GM21367 (cell line): ENCODE measurements at regions not wholly inside any gene's neighbourhood (a gene's known extent, or its start where the extent isn't known, plus 50 kb on each side); places are given as distances from the start of the nearest gene placed in this dataset.

ENCODE experiments used
- ATAC-seq: cut with Tn5 transposase; IDR thresholded peaks from one replicate; pipeline ENCODE4 v1.9.1; 2021; ENCODE audit not compliant: unreplicated experiment

DNA sequence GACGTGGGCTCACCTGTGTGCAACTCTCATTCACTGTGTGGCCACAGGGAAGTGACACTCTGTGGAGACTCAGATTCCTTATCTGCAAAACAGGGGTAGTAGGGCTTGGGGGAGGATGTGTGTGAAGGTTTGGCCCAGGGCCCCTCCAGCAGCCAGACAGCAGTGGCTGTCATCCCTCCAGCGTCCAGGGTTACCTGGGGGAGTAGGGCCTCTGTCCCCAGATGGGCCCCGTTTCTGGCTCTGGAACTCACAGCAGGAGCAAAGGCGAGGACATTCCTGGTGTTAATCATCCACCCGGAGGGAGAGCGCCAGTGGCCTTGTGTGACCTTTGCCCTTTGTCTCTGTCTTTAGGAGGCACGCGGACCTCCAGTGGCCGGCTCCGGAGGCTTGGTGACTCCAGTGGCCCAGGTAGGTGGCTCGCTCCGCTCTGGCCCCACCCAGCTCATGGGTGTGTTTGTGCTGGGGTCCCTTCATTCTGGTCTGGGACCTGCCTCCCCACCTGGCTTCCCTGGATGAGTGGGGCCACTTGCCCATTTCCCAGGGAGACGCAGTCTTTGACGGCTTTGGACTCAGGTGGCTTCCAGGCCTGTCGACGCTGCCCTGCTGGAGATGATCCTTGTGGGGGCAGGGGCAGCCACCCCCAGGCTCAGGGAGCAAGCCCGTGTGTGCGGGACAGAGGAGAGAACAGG is 166.2 kb downstream of the SEC14L1 start:
- ATAC-seq: no peak

DNA sequence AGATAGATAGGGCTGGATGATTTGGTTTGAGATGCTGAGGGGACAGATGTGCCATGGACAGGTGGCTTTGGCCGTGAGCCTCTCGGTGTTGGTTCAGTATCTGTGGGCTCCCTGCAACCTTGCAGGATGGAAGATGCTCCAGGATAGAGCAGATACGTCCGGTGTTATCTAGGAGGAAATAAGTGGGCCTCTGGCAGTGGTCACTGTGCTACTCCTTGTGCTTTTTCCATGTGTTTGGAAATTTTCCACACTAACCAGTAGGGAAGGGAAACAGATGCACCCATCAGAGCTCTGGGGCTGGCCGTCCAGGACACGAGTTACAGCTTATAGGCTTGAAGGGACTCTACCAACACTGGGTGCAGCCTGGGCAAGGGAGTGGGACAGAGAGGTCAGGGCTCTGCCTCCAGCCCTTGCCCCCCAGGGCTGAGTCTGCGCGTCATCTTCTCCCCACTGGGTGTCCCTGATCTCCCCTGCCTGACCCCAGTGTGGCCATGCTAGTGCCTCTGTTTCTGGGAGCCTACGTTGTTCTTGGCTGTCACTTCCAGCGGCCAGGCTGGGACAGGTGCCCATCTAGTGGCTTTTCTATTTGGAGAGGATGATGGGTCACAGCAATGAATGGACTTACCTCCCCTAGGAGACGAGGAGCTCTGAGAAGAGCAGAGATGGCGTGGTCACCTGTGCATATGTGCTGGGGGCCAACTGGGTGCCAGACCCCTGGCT is 166.9 kb downstream of the SEC14L1 start:
- no peak for ATAC-seq

DNA sequence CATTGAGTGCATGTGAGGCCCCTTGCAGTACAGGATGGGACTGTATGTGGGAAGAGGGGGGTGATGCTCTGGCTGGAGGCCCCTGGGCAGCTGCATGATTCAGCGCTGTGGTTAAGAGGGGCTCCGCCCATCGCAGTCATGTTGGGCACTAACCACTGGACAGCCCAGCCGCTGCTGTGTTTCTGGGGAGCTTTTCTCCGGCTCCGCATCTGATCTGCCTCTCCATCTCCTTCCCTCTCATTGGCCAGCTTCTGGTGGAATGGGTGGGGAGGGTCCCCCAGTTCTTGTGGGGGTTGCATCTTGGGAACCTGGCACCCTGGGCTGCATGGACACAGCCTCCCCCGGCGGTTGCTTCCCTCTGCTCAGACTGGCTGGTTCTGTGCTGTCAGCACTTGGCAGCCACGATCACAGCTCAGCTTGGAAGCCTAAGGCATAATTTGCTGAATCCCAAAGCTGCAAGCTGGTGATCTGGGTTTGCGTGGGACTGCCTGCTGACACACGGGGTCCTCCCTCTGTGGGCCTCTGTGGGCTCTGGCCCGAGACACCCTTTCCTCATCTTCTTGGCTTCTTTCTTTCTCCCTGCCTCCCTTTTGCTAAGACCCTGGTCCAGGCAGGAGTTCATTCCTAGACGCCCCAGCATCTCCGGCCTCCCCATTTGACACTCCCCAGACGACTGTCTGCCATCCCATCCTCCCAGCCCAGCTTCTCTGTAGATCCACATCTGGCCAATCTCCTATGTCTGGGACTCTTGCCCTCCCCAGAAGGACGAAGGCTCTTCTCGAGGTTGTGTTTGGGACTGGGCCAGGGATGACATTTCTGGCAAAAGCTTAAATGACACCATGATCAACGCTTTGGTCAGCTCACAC is 168.3 kb downstream of the SEC14L1 start:
- ATAC-seq: no peak

DNA sequence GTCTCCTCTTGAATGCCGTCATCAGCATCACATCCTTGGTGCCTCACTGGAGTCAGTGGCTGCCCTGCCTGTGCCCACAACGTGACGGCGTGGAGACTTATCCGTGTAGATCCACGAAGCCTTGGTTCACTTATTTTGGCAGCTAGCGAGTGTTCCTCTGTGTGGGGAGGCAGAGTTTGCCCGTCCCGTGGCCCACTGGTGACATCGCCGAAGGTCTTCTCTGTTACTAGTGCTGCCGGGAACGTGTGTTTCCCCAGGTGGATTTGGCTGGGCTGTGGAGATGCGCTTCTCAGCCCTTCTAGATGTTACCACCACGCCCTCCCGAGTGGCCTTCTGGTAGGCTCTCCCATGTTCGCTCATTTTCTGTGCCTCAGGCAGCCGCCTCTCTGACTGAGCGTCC is 169.6 kb downstream of the SEC14L1 start:
- ATAC-seq: no peak

DNA sequence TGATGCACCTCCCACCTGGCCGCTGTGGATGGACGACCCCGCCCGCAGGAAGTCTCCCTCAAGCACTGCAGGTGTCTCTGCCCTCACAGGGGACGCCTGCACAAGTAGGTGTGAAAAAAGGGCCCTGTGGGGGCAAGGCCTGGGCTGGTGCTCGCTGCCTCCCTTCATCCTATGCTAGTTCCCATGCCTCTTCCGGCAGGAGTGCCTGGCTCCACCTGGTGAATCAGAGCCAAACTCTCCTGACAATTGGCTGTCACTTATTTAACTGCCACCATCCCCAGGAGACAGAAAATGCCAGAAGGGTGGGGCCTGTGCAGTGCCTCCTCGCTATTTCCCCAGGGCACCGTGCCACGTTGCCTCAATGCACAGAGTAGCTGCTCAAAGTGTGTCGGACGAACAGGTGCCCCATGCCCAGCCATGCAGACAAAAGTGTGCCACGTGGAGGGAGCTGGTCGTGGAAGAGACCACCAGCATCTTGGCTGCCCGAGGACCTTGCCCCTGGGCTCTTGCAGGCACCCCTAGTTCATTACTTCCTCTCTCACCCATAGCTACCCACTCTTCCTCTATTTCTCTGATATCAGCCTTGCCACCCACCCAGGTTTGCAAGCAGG is 170.7 kb downstream of the SEC14L1 start:
- no peak for ATAC-seq

DNA sequence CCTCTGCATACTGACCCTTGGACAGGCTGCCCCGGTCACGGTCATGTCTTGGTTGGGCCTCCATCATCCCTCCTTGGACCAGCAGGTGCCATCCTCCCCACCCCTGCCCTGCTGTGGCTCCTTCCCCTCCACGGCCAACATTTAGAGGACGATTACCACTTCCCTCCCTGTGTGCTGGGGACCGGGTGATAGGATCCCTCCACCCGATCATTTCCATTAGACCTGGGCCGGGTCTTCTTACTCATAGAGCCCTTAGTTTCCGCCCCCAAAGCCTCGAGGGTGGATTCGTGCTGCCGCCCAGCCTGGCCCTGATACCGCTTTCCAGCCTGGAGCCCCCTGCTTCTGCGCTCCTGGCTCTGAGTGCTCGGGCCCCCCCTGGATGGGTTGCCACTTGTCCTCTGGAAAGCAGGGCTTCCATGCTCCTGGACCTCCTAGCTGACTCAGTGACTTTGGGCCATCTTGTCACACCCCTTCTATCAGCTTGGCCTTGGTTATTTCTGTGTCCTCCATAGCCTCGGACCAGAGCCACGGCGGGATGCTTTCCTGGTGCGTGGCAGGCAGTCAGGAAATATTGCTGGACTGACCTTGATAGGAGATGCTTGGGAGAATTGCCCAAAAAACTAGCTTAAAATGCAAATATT is 171.4 kb downstream of the SEC14L1 start:
- ATAC-seq: no peak

DNA sequence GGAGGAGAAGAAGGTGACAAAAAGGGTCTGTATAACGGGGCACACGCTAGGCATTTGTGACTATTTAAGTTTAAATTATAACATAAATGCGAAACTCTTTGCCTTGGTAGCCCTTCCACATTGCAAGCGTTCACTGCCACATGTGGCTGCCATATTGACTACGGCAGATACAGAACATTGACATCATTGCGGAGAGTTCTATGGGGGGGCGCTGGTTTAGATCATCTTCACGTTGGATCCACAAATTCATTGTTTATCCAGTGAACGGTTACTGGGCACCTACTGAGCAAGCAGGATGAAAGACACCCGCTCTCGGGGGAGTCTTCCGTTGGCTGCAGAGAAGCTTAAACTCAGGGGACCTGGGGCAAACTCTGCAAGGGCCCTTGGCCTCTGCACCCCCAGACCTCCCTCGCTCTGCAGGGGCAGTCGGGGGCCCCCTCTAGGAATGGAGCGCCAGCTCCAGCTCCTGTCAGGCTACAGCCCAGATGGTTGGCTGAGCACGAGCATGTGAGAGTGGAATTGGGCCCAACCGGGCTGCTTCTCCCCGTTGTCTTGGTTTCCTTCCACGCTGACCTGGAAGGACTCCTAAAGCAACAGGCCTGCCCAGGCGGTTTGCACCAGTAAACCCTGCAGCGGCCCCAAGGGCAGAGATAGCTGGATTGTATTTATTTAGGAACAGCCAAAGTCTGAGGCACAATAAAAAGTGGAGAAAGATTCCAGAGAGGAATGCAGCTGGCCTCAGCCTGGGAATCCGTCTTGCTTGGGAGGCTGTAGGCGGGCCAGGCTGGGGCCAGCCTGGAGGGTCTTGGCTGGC is 172.2 kb downstream of the SEC14L1 start:
- no peak for ATAC-seq

DNA sequence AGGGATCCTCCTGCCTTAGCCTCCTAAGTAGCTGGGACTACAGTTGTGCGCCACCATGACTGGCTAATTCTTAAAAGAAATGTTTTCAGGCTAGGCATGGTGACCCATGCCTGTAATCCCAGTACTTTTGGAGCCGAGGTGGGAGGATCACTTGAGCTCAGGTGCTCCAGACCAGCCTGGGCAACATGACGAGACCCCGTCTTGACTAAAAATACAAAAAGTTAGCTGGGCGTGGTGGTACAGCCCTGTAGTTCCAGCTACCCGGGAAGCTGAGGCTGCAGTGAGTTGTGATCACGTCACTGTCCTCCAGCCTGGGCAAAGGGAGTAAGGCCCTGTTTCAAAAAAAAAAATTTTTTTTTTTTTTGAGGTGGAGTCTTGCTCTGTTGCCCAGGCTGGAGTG is 173.1 kb downstream of the SEC14L1 start:
- ATAC-seq: no peak

DNA sequence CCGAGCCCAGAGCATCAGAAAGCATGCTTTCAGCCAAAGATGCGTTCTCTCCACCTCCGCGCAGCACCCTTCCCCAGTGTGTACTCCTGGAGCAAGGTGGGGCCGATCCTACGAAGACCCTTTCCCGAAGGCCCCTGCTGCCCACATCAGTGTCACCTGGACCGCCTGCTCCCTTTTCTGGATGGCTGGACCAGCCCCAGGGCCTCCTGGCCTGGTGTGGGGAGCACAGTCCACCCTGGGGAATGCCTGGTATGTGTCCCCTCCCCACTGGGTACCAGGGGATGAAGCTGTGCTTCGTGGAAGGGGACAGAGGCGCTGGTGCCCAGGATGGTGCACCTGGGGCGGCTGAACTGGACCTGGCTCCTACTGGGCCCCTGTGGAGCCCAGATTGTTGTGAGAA is 173.8 kb downstream of the SEC14L1 start:
- no peak for ATAC-seq

DNA sequence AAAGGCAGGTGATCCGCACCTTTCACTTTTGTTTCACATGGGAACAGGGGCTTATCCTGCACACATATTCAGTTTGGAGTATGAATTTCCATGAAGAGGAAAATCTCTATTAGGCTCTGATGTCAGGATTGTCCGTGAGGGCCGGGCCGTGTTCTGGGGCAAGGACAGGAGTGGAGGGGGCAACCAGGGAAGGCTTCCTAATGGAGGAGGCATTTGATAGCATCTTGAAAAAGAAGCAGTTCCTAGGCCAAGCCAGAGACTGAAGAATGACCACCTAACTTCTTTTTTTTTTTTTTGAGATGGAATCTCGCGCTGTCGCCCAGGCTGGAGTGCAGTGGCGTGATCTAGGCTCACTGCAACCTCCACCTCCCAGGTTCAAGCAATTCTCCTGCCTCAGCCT is 174.2 kb downstream of the SEC14L1 start:
- no peak for ATAC-seq

DNA sequence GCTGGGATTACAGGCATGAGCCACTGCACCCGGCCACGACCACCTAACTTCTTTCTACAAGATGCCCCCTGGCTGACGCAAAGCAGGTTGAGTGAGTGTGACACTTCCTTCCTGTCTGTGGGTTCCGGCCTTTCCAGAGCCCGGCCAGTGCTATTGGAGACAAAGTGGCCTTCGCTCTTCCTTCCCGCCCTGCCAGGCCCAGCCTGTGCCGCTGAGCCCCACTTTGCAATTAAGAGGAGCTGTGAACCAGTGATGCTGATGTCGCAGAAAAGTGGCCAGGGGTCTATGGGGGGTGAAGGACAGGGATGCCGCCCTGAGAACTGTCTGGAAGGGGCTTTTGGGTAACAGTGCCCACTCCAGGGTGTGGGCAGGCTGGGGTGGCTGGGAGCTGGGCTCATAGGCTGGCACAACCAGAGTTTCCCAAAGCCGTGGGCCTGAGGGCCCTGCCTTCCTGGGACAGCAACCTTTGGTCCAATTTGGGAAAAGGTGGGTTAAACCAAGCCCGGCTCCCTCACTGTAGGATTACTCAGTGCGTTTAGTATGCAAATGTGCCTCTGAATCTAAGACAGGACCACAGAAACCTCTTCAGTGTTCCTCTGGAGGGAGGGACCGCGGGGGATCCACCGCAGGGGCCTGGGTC is 174.9 kb downstream of the SEC14L1 start:
- ATAC-seq: no peak

DNA sequence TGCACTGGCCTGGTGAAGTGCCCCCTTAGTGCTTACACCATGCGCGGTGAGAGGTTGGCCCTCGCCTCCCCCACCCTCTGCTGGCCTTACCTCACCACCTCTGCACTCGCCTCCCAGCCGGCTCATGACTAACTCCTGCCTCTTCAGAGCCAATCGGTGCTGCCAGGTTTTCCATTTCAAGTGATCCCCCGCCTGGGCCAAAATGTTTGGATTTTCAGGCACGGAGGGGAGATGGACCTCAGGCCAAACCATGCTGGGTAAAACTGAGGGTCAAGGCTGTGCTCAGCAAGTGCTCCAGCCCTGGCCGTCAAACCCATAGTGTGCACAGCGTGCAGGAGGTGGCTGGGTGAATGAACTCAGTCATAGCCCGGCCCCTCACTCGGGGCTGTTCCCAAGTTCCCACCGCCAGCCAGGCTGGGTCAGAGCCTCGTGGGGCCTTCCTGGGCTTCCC is 175.4 kb downstream of the SEC14L1 start:
- no peak for ATAC-seq

DNA sequence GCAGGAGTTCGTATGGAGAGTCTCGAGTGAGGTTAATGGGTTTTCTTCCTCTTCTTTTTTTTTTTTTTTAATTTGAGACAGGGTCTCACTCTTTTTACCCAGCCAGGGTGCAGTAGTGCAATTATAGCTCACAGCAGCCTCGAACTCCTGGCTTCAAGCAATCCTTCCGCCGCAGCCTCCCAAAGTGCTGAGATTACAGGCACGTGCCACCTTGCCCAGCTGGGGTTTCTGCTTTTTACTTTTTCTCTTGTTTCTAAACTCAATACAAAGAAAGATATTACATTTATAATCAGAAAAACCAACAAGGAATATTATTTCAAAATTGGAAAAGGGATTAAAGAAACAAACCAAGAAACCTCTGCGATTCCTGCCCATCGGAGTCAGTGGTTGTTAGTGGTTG is 175.9 kb downstream of the SEC14L1 start:
- no peak for ATAC-seq

DNA sequence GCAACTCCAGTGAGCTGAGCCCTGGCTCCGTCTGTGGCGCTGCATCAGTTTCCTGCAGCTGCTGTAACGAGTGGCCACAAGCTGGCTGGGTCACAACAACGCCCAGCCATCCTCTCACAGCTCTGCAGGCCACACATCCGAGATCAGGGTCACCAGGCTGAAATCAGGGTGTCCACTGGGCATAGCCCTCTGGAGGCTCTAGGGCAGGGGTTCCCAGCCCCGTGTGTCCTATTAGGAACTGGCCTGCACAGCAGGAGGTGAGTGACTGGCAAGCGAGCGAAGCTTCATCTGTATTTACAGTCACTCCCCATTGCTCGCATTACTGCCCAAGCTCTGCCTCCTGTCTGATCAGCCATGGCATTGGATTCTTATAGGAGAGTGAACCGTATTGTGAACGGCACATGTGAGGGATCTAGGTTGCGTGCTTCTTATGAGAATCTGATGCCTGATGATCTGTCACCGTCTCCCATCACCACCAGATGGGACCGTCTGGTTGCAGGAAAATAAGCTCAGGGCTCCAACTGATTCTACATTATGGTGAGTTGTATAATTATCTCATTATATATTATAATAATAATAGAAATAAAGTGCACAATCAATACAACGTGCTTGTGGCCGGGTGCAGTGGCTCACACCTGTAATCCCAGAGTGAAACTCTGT is 176.5 kb downstream of the SEC14L1 start:
- no peak for ATAC-seq

DNA sequence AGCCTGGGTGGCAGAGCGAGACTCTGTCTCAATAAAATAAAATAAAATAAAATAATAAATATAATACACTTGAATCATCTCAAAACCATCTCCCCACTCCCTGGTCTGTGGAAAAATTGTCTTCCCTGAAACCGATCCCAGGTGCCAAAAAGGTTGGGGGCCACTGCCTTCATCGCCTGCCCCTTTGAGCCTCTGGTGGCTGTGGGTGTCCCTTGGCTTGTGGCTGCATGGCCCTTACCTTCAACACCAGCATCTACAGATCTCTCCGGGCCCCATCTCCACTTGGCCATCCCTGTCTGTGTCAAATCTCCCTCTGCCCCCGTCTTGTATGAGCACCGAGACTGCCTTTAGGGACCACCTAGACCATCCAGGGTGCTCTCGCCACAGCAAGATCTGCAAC is 177.3 kb downstream of the SEC14L1 start:
- no peak for ATAC-seq

DNA sequence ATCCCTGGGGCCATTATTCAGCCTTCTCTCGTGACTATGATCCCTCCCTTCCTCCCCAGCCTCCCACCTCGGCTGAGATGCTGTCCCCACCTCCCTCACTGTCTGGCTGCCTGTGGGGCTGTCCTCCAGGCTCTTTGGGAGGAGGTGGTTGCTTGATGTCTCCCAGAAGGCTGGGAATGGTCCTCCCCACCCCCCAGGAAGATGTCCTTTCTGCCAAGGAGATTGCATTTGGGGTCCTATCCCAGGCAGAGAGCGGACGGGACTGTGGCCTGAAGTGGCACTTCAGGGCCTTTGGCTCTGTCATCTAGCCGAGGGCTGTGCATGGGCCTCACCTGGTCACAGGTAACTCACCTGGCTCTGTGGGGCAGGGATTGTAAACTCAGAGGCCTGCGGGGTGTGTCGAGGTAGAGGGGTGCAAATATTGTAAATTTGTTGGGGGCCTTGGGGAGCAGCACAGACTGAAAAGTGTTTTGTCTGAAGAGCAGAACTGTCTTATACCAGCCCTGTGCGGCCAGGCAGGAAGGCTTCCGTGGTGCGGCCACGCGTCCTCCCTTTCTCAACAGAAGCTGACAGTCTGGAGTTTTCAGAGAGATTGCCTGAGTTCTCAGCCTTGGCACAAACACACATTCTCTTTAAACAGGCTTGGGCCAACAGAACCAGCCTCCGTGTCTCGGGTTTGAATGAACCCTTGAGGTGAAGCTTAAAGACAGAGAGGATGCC is 177.9 kb downstream of the SEC14L1 start:
- no peak for ATAC-seq

DNA sequence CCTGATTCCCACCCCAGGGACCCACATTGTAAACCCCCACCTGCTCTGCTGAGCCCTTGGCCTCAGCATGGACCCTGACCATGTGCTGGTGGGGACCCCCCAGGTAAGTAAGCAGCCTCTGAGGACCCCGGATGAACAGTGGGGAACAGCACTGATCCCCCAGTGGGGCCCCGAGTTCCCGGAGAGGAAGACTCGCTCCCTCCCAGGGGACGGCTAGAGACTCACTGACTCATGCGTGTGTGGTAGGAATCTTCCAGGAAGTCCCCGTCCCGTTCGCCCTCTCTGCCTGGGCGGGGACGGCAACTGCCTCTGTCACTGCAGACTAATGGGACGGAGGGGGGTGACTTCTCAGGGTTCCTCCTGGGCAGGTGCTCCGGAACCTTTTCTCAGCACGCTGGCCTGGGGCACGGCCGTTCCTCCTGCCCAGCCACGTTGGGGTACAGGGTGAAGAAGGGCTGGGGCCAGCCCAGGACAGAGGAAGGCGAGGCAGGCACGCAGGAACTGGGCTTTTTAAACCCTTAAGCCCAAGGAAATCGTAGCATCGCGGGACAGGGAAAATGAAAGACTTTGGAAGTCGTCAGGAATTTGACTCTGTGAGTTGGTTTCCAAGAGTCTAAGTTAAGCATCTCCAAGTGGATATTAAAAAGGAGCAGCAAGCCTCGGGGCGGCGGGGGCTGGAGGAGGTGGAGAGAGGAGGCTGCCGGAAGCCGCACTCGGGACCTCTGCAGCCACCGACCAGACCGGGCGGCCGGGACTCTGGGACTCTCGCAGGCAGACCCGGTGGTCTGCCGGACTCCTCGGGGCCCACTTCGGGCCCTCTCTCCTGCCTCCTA is 178.7 kb downstream of the SEC14L1 start:
- ATAC-seq: no peak

DNA sequence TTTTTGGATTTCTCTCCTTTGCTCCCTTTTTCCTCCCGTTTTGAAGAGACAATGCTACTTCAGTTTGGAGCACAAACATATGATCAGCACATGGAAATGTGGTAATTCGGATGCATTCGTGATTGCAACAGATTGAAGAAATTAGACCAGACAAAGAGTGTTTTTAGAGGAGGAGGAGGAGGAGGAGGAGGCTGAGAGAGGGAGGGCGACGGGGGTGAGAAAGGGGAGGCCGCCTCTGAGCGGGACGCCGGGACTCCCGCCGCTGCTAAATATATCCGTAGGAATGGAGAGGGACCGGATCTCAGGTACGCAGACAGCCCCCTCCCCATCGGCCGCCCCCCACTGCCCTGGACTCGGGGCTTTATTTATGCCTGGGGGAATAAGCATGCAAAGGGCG is 179.3 kb downstream of the SEC14L1 start:
- no peak for ATAC-seq
